Mucosa of rectum (tissue), 2 donors: ENCODE measurements at regions not wholly inside any gene's neighbourhood (a gene's known extent, or its start where the extent isn't known, plus 50 kb on each side); places are given as distances from the start of the nearest gene placed in this dataset.
"Not testable (repeated sequence)": the region's sequence is repeated elsewhere in the genome, so short reads cannot be mapped to it uniquely, and the experiment has no call there.

Source experiments
- H3K27ac ChIP-seq, 2 donors: one replicate each; pipeline ENCODE4 v1.7.0; 2013; ENCODE audit warnings: inconsistent platforms in 2 of 2, low read depth in 2 of 2, low read length in 2 of 2
- H3K27me3 ChIP-seq, 2 donors: one replicate each; pipeline ENCODE4 v1.7.0; 2013; ENCODE audit warnings: low read length in 2 of 2; ENCODE audit not compliant: control insufficient read depth in 2 of 2, insufficient read depth in 2 of 2
- H3K36me3 ChIP-seq, 2 donors: one replicate each; pipeline ENCODE4 v1.7.0; 2013; ENCODE audit warnings: low read length in 2 of 2; ENCODE audit not compliant: control insufficient read depth in 2 of 2, insufficient read depth in 2 of 2
- H3K4me1 ChIP-seq, 2 donors: one replicate each; pipeline ENCODE4 v1.7.0; 2013; ENCODE audit warnings: low read length in 2 of 2, mild to moderate bottlenecking in 1 of 2; ENCODE audit not compliant: control insufficient read depth in 2 of 2, insufficient read depth in 2 of 2
- H3K4me3 ChIP-seq, 2 donors: one replicate each; pipeline ENCODE4 v1.7.0; 2013; ENCODE audit warnings: low read length in 2 of 2
- H3K9ac ChIP-seq, 2 donors: one replicate each; pipeline ENCODE4 v1.7.0; 2013; ENCODE audit warnings: low read length in 2 of 2, low read depth in 1 of 2, mild to moderate bottlenecking in 1 of 2
- H3K9me3 ChIP-seq, 2 donors: one replicate each; pipeline ENCODE4 v1.7.0; 2013; ENCODE audit warnings: low read length in 2 of 2; ENCODE audit not compliant: control insufficient read depth in 2 of 2
- donor health status: healthy.
- donor health status: Normal muscosa, but diverticular disease.

DNA sequence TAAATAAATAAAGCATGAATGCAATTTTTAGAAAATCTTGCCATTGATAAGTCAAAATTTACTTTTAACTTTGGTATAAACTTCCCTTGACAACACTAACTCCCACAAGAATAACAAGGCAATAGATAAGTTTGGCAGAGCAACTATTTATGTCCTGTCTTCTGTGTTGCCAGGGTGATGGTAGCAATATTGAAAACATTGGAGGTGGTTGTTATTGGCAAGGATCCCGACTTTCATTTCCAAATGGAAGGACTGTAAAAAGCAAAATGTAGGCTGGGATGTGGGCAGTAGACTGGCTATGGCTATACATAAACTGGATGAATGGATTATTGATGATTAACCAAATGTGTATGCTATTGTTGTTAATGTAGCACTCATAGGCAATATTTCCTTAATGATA lies 134.9 kb upstream of the CACNA2D1 start:
- Histone ChIP-seq H3K4me1 (no peaks in the 10 kb centered on the region), H3K27ac (no peak overlapping the region), H3K9me3 (no peaks in the 10 kb centered on the region), H3K9ac (no peak overlapping the region), H3K27me3 (no peaks in the 10 kb centered on the region), H3K4me3 (no peak overlapping the region), H3K36me3 (no peaks in the 10 kb centered on the region)

DNA sequence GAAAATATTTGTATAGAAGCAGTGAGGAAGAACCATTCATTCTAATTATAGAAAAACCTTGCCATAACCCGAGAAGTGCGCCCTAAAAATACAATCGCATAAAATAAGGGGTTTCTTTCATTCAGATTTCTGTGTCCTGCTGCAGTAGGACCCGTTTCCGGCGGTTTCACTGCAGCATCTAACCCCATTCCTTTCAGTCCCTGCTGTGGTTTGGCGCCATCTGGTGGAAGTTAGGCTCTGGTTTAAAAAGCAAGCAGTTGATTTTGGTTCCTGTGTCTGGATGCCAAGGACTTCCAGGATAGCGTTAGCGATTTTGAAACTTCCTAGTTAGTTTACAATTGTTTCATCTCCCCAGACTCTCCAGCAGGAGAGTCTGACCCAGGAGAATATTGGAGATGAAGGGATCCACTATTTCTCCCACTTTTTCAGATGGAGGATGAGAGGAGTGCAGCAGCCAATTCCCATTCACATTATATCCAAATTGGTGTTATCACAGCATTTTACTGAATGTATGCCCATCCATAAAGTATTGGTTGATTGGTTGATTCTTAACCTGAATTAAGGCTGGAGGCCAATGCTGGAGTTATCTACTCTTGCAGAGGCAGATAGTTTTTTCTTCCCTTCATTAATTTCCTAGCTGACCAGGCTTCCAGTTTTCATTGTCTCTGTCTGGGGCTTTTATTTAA lies 128.8 kb upstream of the CACNA2D1 start:
- no peaks in the 10 kb centered on the region for H3K36me3 ChIP-seq
- H3K27me3 ChIP-seq, result no peaks in the 10 kb centered on the region
- no peaks in the 10 kb centered on the region for H3K4me1 ChIP-seq
- H3K27ac ChIP-seq, result no peak overlapping the region
- H3K9me3 ChIP-seq, result no peaks in the 10 kb centered on the region
- H3K9ac ChIP-seq, result no peak overlapping the region
- H3K4me3 ChIP-seq, result no peak overlapping the region

DNA sequence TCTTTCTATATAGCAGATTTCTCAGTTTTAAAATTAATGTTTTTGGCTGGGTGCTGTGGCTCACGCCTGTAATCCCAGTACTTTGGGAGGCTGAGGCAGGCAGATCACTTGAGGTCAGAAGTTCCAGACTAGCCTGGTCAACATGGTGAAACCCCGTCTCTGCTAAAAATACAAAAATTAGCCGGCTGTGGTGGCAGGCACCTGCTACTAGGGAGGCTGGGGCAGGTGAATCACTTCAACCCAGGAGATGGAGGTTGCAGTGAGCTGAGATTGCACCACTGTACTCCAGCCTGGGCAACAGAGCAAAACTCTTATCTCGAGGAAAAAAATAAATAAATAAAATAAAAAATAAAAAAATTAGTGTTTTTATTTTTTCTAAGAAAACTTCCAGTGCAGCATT lies 127.5 kb upstream of the CACNA2D1 start:
- H3K9me3 ChIP-seq, H3K4me1 ChIP-seq, H3K27me3 ChIP-seq, H3K4me3 ChIP-seq, H3K36me3 ChIP-seq, H3K27ac ChIP-seq, H3K9ac ChIP-seq: not testable (repeated sequence)

DNA sequence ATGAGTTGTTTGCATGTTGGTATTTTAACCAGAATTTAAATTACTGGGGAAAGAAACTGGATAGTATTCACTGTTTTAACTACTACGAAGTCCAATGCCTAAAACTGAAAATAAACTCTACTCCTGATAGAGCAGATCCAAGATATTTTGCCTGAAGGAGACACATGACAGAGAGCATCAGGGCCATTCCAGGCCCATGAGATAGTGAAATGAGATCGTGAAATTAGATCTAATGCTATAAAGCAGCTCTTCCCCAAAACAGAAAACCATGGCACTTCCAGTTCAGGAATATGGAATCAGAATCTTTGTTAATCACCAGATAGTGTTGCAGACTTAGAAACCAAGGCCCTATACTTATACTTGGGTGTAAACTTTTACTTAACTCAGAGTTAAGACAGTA lies 124.3 kb upstream of the CACNA2D1 start:
- no peaks in the 10 kb centered on the region for H3K27me3 ChIP-seq
- no peaks in the 10 kb centered on the region for H3K4me1 ChIP-seq
- H3K9me3 ChIP-seq, result no peaks in the 10 kb centered on the region
- H3K4me3 ChIP-seq, result no peak overlapping the region
- H3K27ac ChIP-seq, result no peak overlapping the region
- no peak overlapping the region for H3K9ac ChIP-seq
- no peaks in the 10 kb centered on the region for H3K36me3 ChIP-seq

DNA sequence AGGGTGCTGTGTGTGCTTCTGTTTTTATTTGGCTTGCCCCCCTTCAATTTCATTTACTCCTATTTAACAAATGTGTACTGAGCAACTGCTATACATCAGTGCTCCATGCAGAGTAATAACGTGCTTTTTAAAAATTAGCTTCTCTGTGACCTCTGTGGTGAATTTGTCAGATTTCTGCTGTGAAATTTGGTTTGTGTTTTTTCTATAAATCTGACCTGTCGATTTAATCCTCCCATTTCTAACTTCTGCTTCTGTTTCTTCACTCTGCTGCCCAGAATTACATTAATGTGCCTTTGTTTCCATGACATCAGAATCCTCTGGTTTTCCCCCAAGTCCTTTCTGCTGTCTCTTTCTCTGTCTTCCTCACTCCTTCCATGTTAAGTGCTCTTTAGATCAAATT lies 123.8 kb upstream of the CACNA2D1 start:
- no peaks in the 10 kb centered on the region for H3K9me3 ChIP-seq

DNA sequence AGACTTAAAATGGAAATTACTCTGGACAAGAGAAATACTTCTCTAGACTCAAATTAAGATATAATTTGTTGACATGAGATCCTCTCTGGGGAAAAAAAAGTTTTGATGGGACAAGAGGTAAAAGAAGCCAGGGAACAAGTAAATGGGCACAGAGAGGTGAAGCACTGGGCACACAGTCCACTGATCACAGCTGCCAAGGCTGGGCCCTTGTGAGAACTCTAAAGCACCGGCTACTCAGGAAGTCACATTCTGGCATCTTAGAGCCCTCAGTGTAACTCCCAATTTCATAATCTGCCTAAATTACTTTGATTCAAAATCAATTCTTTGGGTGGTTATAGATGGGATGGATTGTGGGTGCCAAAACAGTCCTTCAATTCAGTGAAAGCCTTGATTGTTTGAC lies 123.2 kb upstream of the CACNA2D1 start:
- Histone ChIP-seq H3K27me3 (no peaks in the 10 kb centered on the region), H3K4me3 (no peak overlapping the region), H3K9ac (no peak overlapping the region), H3K4me1 (no peaks in the 10 kb centered on the region), H3K27ac (no peak overlapping the region), H3K9me3 (no peaks in the 10 kb centered on the region), H3K36me3 (no peaks in the 10 kb centered on the region)

More for the DNA sequence above, 123.8 kb upstream of the CACNA2D1 start:
- Histone ChIP-seq H3K4me3 (no peak overlapping the region), H3K4me1 (no peaks in the 10 kb centered on the region), H3K36me3 (no peaks in the 10 kb centered on the region), H3K27ac (no peak overlapping the region), H3K9ac (no peak overlapping the region), H3K27me3 (no peaks in the 10 kb centered on the region)

DNA sequence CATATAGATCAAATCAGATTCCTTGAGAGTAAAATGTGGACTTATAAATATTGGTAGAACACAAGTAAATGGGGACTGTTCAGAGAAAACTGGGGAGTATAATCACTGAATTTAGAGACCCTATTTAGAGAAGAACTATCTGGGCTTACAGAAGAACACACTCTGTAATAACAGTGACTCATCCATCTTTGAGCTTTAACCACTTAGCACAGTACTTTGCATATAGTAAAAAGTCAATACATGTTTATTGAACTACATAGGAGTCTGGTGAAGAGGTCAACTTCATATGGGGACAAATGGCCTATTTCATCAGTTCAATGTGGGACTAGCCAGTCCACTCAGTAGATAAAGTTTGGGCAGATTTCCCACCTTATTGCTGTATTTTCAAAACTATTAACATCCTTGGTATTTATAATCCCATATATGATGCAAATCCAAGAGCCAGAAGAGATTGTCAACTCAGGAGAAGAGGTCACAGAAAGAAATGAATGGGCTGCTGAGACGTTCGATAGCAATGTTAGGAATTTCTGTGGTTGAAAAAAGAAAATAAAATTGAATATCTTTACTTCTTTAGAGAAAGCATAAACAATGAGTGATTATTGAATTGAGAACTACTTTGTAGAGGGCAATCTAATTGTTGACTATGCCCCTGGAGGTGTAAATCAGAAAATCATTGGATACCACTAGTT lies 119.3 kb upstream of the CACNA2D1 start:
- Histone ChIP-seq H3K27me3 (no peaks in the 10 kb centered on the region), H3K4me3 (no peak overlapping the region), H3K27ac (no peak overlapping the region), H3K36me3 (no peaks in the 10 kb centered on the region), H3K4me1 (no peaks in the 10 kb centered on the region), H3K9me3 (no peaks in the 10 kb centered on the region), H3K9ac (no peak overlapping the region)

DNA sequence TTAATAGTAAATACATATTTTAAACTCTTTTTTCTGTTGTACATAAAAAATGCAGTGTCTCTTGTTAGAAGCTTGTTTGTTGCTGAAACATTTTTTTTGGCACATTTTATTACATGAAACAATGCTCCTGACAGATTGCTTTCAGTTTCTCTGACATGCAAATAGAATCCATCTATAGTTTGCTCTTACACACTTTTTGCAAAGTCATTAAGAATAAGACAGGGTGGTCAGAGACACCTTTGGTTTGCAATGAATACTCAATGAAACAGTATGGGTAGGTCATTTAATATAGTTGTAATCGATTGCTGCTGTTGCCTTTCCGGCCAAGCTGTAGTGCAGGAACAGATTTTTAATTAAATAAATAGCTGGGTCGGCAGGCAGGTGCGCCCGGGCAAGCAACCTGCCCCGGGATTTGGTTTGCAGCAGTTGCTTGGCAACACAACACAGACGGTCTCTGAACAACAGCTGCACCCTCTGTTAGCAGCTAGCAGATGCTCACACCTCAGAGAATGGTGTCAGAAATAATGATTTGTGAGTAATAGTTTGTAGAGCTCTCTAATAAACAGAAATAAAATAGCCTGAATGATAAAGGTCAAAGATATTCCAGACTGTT lies 115.7 kb upstream of the CACNA2D1 start:
- no peak overlapping the region for H3K9ac ChIP-seq
- no peak overlapping the region for H3K27ac ChIP-seq
- H3K4me3 ChIP-seq, result no peak overlapping the region
- H3K9me3 ChIP-seq, result no peaks in the 10 kb centered on the region
- no peaks in the 10 kb centered on the region for H3K36me3 ChIP-seq
- H3K27me3 ChIP-seq, result no peaks in the 10 kb centered on the region
- H3K4me1 ChIP-seq, result no peaks in the 10 kb centered on the region

DNA sequence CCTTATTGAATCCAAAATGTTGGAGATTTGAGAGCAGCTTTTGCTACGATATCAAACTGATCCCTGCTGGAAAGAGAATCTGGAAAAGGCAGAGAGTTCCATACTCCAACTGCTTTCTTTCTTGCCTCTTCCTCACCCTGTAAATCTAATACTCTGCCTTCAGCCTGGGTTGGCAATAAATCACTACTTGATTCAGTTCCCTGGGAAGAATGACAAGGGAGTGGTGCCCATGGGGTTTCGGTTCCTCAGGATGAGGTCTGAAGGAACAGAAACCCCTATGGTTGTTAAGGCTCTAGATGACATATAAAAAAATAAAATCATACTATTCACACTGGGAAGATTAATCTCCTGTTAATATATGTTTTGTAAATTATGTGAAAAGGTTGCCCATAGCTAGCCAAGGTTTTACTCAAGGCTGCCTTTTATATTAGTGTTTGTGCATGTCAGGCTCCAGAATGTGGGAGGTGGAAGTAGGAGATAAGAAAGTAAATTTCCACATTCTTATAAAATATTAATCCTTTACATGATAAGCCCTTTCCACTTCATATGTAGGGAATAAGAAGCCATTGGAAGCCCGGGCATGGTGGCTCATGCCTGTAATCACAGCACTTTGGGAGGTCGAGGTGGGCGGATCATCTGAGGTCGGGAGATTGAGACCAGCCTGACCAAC lies 106.2 kb upstream of the CACNA2D1 start:
- no peaks in the 10 kb centered on the region for H3K4me1 ChIP-seq
- H3K4me3 ChIP-seq, result no peak overlapping the region
- H3K27me3 ChIP-seq, result no peaks in the 10 kb centered on the region
- H3K27ac ChIP-seq, result no peak overlapping the region
- no peaks in the 10 kb centered on the region for H3K9me3 ChIP-seq
- no peak overlapping the region for H3K9ac ChIP-seq
- H3K36me3 ChIP-seq, result no peaks in the 10 kb centered on the region

DNA sequence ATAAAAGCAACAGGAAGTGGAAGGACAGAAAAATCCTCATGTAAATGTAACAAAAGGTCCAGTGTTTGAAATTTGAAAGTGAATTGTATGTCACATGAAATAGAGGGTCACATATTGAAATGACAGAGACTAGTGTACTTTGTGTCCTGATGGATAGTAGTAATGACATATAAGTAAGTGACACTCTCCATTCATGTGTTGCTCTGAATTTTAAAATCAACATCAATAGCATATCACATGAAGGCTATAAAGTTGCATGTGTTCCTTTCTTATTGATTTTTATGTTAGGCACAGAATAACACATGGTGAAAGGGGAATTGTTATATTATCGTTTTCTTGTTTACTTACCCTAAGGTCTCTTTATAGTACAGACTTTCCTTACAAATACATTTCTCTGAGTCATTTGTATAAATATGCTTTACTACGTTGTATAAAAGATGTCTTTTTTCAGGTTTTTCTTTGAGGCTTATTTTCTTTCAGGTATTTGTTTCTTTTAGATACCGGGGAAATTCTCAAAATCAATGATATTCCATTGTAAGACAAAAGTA lies 104.6 kb upstream of the CACNA2D1 start:
- Histone ChIP-seq H3K27ac (no peak overlapping the region), H3K4me3 (no peak overlapping the region), H3K27me3 (no peaks in the 10 kb centered on the region), H3K9ac (no peak overlapping the region), H3K9me3 (no peaks in the 10 kb centered on the region), H3K4me1 (no peaks in the 10 kb centered on the region), H3K36me3 (no peaks in the 10 kb centered on the region)
